DMS79 treated with DMSO at 0.1 percent for 48 hours (cell line): ENCODE measurements at regions not wholly inside any gene's neighbourhood (a gene's known extent, or its start where the extent isn't known, plus 50 kb on each side); places are given as distances from the start of the nearest gene placed in this dataset.

Experiments
- DNase-seq: peaks from one replicate; lab custom pipeline; 2025; lab: John Stamatoyannopoulos, UW

DNA sequence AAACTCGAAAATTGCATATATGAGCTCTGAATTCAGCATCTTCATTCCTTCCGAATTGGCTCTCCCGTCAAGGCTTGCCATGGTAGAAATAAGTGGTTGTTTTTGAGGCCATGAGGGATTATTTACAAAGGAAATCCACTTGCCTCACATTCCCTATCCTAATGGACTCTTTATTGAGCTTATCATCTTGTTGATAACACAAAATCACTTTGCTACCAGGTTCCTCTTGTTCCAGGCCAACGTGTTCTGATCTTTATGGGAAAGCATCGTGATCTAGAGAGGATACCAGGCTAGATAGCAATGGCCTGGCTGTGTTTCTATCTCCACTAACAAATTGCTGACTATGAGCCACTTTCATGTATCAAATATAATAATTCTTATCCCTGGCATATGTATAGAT is 811.7 kb downstream of the TLR4 start:
- no peak for DNase-seq

- DNase-seq, result no peak
These were observed 817.1 kb downstream of the TLR4 start for GRCh38 chr9:118521261-118521660.

- DNase-seq, result no peak
These were observed 818.2 kb downstream of the TLR4 start for GRCh38 chr9:118522093-118523028.

GRCh38 chr9:118527261-118527660 is 823.1 kb downstream of the TLR4 start:
- DNase-seq, result no peak

- DNase-seq, result no peak
These were observed 825.0 kb downstream of the TLR4 start for GRCh38 chr9:118529210-118529609.

DNA sequence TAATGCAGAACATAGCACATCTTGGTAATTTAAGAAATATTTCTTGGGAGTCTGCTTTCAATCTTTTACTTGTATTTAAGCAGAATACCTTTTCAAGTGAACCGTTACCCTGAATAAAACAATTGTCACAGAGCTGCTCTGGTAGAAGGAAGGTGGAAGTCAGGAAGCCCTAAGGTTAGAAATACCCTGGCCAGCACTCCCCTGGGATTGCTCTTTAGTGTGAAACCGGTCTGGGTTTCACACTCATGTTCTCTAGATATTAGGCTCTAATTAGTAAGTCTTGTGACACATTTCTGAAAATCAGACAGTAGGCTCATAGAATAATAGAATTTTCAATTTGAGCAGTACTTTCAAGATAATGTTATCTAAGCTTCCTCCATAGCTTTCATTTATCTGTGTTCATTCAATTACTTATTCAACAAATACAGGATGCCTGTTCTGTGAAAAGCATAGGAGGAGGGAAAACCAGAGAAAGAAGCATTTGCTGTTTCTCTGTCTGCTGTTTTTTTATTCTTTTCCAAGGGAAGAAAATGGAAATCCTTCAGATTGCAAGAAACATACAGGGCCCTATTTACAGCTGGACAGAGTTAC is 825.5 kb downstream of the TLR4 start:
- DNase-seq, result no peak

- DNase-seq, result no peak
These were observed 828.4 kb downstream of the TLR4 start for GRCh38 chr9:118532592-118532991.

DNA sequence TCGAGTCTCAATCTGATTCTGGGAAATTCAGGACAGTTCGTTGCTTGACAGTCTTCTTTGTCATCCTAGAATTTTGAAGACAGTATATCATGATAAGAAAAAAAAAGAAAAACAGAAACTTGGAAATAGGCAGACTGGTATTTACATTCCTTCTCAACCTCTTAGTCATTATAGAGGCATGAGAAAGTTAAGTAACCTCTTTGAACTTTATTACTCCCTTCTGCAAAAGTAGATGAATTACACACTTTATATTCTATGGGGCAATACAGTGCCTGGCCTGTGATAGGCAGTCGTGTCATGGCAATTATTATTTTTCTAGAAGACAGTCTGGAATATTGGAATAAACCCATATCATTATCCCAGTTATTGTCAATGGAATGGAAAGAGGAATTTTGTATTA is 828.9 kb downstream of the TLR4 start:
- DNase-seq, result no peak

- no peak for DNase-seq
These were observed 829.6 kb downstream of the TLR4 start for GRCh38 chr9:118533850-118534249.

DNA sequence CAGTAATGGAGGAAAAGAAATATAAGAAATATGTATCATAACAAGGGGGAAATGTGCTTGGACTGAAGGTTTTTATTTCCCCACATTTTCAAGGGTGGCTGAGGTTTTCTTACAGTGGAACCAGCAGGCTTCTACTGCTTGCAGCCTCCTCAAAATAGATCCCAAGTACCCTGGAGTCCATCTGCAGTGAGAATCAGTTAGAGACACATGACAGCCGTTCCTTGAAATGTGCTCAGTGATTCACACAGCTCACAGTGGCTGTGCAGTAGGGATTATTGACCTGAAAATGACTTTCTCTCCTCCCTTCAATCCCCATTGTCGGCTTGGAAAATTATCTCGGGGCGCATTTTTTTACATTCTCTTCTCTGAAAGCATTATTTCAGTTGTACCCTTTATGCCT is 832.0 kb downstream of the TLR4 start:
- DNase-seq, result no peak

DNA sequence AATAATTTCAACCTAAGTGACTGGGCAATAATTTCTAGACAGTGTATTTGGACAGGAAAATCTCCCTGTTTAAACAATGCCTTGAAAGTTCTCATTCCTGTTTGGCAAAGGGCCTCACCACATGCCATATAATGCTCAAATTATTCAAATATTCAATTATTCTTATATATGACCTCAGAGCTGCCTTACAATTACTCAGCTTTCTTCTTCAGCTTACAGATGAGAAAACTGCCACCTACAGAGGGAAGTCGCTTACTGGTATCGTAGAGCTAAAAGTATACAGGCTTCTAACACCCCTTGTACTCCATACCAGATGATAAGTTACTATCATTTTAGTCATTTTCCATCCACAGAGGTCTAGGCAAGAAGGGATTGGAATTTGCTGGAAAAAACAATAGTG is 830.3 kb downstream of the BRINP1 start:
- no peak for DNase-seq

DNA sequence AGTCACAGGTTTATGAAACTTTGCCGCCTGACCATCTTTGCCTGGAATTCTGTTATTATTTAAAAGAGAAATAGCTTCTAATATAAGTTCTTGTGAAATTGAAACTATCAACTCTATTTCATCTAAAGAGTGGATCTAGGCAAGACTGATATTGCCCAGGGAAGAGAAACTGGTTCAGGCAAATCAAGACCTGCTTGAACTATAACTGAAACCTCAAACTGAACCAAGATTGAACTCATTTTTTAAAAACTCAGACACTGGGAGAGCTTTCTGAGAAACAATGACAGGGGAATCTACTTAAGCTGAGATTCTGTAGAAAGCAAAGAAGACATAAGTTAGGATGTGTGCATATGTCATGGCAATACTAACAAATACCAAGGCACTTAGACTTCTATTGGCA is 815.8 kb downstream of the BRINP1 start:
- no peak for DNase-seq

DNA sequence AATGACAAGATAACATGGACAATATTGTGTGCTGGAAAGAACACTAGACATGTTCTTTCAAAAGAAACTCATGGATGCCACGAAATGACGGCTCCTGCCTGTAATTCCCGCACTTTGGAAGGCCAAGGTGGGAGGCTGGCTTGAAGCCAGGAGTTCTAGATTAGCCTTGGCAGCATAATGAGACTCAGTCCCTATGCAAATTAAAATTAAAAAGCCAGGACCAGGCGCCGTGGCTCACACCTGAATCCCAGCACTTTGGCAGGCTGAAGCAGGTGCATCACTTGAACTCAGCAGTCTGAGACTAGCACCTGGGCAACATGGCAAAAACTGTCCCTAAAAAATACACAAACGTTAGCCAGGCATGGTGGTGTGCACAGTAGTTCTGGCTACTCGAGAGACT is 814.2 kb downstream of the BRINP1 start:
- no peak for DNase-seq

DNA sequence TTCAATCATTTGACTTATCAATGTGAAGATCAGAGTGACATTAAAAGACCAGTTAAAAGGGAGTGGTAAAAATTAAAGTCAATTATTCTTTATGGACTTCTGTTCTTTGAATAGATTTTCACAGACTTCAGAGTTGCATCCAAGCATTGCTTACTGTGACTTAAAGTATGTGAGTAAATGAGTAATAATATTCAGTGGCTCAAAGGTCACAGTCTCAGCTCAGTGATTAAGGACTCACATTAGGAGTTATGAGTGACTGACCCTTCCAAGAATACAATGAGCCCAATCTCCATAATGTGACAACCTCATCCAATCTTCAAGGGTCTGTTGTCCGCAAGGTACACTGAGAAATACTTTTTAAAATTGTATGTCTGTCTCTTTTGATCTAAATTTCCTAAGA is 811.2 kb downstream of the BRINP1 start:
- no peak for DNase-seq

- no peak for DNase-seq
These were observed 810.3 kb downstream of the BRINP1 start for GRCh38 chr9:118558891-118559290.

DNA sequence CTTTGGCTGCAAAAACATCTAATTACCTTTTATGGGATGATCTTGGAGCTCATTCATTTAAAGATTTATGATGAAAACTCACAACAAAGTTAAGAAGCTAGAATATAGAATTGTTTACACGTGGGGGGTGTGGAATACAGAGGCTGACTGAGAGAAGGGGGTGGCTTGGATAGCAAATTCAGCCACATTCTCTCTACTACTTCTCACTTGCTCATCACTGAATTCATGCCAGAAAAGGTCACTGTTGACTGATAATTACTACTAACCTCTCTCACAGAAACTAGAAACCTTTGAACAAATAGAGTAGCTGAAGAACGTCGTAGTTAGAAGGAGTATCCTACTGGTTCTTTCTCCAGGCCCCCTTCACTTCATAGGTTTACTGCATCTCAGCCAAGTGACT is 808.2 kb downstream of the BRINP1 start:
- DNase-seq, result no peak

- DNase-seq, result no peak
These were observed 805.6 kb downstream of the BRINP1 start for GRCh38 chr9:118563677-118564076.

DNA sequence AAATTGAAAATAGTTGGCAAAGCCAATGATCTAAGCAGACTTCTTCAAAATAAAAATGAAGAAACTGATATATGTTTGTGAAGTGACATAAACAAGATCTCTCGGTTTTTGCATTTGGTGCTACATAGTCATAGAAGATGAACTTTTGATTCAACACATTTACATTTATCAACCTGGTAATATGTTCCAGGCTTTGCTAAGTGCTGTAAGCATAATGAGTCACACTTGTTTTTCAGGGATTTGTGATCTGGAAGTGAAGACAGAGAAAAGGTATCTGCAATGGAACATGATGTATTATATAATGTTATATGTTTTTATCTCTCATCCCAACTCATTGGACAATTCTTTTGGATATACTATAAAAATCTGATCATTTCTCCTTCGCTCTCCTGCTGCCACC is 801.4 kb downstream of the BRINP1 start:
- no peak for DNase-seq

DNA sequence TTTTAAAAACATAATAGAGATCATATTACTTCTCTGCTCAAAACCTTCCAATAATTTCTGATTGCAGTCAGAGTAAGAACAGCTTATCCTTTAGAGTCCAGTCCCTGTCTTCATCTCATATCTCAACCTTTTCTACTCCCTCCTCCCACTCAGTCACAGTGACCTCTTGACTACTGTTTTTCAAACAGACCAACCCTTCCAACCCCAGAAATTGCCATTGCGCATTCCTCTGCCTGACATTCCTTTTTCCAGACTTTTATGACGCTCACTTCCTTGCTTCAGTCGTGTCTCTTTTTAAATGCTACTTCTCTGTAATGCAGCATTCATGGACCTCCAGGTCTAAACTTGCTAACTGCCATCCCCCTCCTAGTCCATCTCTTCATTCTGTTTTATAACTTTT is 800.5 kb downstream of the BRINP1 start:
- no peak for DNase-seq

DNA sequence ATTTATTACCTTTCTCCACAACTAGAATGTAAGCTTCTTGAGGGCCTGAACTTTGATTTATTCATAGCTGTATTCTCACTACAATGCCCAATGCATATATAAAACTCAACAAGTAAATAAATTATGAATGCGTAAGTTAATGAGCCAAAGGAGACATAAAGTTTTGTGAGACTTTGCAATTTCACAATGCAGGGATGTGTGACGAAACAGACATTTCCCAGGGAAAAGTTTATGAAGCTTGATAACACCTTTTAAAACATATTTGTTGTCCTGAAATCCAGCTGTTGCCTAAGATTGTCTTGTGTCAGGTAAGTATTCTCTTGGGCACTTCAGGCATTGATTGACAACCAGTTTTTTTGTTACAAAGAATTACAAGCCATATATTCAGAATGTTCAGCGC is 800.1 kb downstream of the BRINP1 start:
- no peak for DNase-seq

GRCh38 chr9:118570066-118570465 is 799.2 kb downstream of the BRINP1 start:
- no peak for DNase-seq

DNA sequence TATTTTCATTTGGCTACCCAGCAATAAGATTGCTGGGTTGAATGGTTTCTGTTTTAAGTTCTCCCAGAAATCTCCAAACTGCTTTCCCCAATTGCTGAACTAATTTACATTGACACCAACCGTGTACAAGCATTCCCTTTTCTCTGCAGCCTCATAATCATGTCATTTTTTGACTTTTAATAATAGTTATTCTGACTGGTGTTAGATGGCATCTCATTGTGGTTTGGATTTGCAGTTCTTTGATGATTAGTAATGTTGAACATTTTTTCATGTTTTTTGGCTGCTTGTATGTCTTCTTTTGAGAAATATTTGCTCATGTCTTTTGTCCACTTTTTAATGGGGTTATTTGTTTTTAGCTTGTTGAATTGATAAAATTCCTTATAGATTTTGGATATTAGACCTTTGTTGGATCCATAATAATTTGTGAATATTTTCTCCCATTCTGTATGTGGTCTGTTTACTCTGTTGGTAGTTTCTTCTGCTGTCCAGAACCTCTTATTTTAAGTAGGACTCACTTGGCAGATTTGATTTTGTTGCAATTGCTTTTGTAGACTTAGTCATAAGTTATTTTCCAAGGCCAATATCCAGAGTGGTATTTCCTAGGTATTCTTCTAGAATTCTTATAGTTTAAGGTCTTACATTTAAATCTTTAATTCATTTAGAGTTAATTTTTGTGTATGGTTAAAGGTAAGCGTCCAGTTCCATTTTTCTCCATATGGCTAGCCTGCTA is 793.7 kb downstream of the BRINP1 start:
- DNase-seq, result no peak

GRCh38 chr9:118577121-118577520 is 792.1 kb downstream of the BRINP1 start:
- DNase-seq, result no peak
